Transverse colon (tissue), 4 donors: ENCODE measurements at regions not wholly inside any gene's neighbourhood (a gene's known extent, or its start where the extent isn't known, plus 50 kb on each side); places are given as distances from the start of the nearest gene placed in this dataset.
"Not testable (repeated sequence)": the region's sequence is repeated elsewhere in the genome, so short reads cannot be mapped to it uniquely, and the experiment has no call there.

ENCODE experiments used
- DNase-seq: peaks from one replicate; pipeline ENCODE4 v3.0.0-alpha.2; 2019
- H3K27ac ChIP-seq, 4 donors: fragments of 200-600 bp; sonication (generic); 2 replicates each; pipeline ENCODE4 v1.5.1; 2016 to 2018; ENCODE audit warnings: inconsistent platforms in 4 of 4
- H3K27me3 ChIP-seq: fragments of 200-600 bp; sonication (generic); 2 replicates; pipeline ENCODE4 v1.5.1; 2017; ENCODE audit warnings: inconsistent platforms
- H3K36me3 ChIP-seq, 4 donors: fragments of 200-600 bp; sonication (generic); 2 replicates each; pipeline ENCODE4 v1.5.1; 2017 to 2019; ENCODE audit warnings: inconsistent platforms in 4 of 4
- H3K4me1 ChIP-seq, 4 donors: fragments of 200-600 bp; sonication (generic); 2 replicates each; pipeline ENCODE4 v1.5.1; 2017 to 2020; ENCODE audit warnings: inconsistent platforms in 4 of 4
- H3K4me3 ChIP-seq, 4 donors: fragments of 200-600 bp; sonication (generic); 1 replicate in 1 of 4; 2 replicates in 3 of 4; pipeline versions ENCODE4 v1.5.1 to v1.6.1; 2017 to 2019; ENCODE audit warnings: inconsistent platforms in 4 of 4
- H3K9me3 ChIP-seq, 2 donors: fragments of 200-600 bp; sonication (generic); 2 replicates each; pipeline ENCODE4 v1.5.1; 2017 to 2019; ENCODE audit warnings: inconsistent platforms in 2 of 2
- EP300 ChIP-seq: sonication (generic); formaldehyde crosslinking; IDR thresholded peaks from one replicate; pipeline ENCODE4 v1.6.1; 2017; ENCODE audit warnings: antibody characterized with exemption, low read depth
- POLR2A ChIP-seq: fragments of 450-650 bp; IDR thresholded peaks from one replicate; pipeline ENCODE4 v1.6.1; 2016; ENCODE audit warnings: antibody characterized with exemption, mild to moderate bottlenecking, moderate library complexity
- POLR2AphosphoS5 ChIP-seq, 3 donors: sonication (generic); formaldehyde crosslinking; IDR thresholded peaks; one replicate each; pipeline ENCODE4 v1.6.1; 2016; ENCODE audit warnings: antibody characterized with exemption in 3 of 3
- whole genome bisulfite sequencing, 2 donors: methylation state at CpG; one replicate each; pipeline ENCODE4 v1.1.5; 2018; ENCODE audit warnings: low coverage in 1 of 2; 5-methylcytosine and 5-hydroxymethylcytosine counted together
- in situ Hi-C, 4 donors: fragments of 200-750 bp; cut with MboI; loops; one replicate each; pipeline versions ENCODE4 v1.15.0 to v1.15.1; 2017; ENCODE audit warnings: low sequenced_read_pairs in 3 of 4, low pct_ligation_motif_present in 1 of 4, low pct_unique_long_range_greater_than_20kb in 1 of 4
- intact Hi-C: fragments of 100-400 bp; cut with DNase I; formaldehyde crosslinking; loops from one replicate; pipeline ENCODE4 v1.15.1; 2023; ENCODE audit warnings: low total_unique reads
- TF ChIP-seq, protein P1 (sequence below), 5 experiments: fragments of 200-600 bp in 3 of 5; fragments of 450-650 bp in 2 of 5; sonication (generic) in 3 of 5; IDR thresholded peaks; 1 replicate in 2 of 5; 2 replicates in 3 of 5; pipeline ENCODE4 v1.5.1; 2016 to 2017; ENCODE audit warnings: antibody characterized with exemption in 5 of 5, inconsistent platforms in 3 of 5, mild to moderate bottlenecking in 2 of 5, moderate library complexity in 1 of 5

DNA sequence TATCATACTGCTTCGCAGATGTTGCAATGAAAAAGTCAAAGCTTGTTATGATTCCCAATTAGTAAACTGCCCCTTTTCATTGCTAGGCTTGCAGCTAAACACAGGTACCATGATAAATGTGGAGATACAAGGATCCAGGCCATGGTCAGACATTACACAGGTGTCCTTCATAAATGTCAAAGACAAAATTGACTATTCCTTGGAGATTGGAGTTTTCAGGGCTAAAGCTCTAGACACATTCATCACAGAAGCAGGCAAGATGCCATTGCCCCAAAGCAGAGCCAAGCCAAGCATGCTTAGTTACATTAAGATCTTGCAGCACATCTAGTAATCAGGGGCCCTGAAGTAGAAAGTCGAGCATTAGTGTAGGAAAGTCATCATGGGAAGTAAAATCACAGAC, 111.3 kb upstream of the INTU start:
- Histone ChIP-seq H3K36me3 (no peaks in the 10 kb centered on the region), H3K27me3 (no peaks in the 10 kb centered on the region), H3K4me3 (no peak overlapping the region), H3K9me3 (no peaks in the 10 kb centered on the region), H3K27ac (no peak overlapping the region), H3K4me1 (no peaks in the 10 kb centered on the region)
- WGBS, 2 donors, result 56 to 73% methylated on average over 2 of the region's 2 CpGs
- DNase-seq, result no peak
- no peak for TF ChIP-seq EP300
- TF ChIP-seq, protein P1, sequence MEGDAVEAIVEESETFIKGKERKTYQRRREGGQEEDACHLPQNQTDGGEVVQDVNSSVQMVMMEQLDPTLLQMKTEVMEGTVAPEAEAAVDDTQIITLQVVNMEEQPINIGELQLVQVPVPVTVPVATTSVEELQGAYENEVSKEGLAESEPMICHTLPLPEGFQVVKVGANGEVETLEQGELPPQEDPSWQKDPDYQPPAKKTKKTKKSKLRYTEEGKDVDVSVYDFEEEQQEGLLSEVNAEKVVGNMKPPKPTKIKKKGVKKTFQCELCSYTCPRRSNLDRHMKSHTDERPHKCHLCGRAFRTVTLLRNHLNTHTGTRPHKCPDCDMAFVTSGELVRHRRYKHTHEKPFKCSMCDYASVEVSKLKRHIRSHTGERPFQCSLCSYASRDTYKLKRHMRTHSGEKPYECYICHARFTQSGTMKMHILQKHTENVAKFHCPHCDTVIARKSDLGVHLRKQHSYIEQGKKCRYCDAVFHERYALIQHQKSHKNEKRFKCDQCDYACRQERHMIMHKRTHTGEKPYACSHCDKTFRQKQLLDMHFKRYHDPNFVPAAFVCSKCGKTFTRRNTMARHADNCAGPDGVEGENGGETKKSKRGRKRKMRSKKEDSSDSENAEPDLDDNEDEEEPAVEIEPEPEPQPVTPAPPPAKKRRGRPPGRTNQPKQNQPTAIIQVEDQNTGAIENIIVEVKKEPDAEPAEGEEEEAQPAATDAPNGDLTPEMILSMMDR (IDR thresholded peaks at IDR 0.05), result no peak
- TF ChIP-seq POLR2AphosphoS5 (IDR thresholded peaks at IDR 0.05), result no peak
- TF ChIP-seq POLR2A, result no peak
- in situ Hi-C loops (no loop called here), intact Hi-C loops (no loop called here)

- in situ Hi-C loops, result no loop called here
Observed at GRCh38 chr4:127523369-127523768, 109.4 kb upstream of the INTU start.

GRCh38 chr4:127525608-127526007, 107.1 kb upstream of the INTU start:
- no peaks in the 10 kb centered on the region for H3K27me3 ChIP-seq
- no peaks in the 10 kb centered on the region for H3K36me3 ChIP-seq
- intact Hi-C loops (no loop called here), in situ Hi-C loops (no loop called here)
- TF ChIP-seq, protein P1 (IDR thresholded peaks at IDR 0.05), result no peak
- no peak for TF ChIP-seq EP300
- no peak for TF ChIP-seq POLR2A
- no peak for TF ChIP-seq POLR2AphosphoS5 (IDR thresholded peaks at IDR 0.05)
- H3K9me3 ChIP-seq, result no peaks in the 10 kb centered on the region
- no peak overlapping the region for H3K27ac ChIP-seq
- no peak for DNase-seq
- H3K4me1 ChIP-seq, result no peaks in the 10 kb centered on the region
- no peak overlapping the region for H3K4me3 ChIP-seq

More at GRCh38 chr4:127523369-127523768, 109.4 kb upstream of the INTU start:
- Histone ChIP-seq H3K4me3 (no peak overlapping the region), H3K4me1 (no peaks in the 10 kb centered on the region), H3K27ac (no peak overlapping the region), H3K9me3 (no peaks in the 10 kb centered on the region), H3K27me3 (no peaks in the 10 kb centered on the region), H3K36me3 (no peaks in the 10 kb centered on the region)
- no peak for TF ChIP-seq POLR2AphosphoS5 (IDR thresholded peaks at IDR 0.05)
- no peak for TF ChIP-seq POLR2A
- intact Hi-C loops, result no loop called here
- 83 to 90% methylated on average over 1 of the region's 1 CpG for WGBS, 2 donors
- DNase-seq, result no peak

DNA sequence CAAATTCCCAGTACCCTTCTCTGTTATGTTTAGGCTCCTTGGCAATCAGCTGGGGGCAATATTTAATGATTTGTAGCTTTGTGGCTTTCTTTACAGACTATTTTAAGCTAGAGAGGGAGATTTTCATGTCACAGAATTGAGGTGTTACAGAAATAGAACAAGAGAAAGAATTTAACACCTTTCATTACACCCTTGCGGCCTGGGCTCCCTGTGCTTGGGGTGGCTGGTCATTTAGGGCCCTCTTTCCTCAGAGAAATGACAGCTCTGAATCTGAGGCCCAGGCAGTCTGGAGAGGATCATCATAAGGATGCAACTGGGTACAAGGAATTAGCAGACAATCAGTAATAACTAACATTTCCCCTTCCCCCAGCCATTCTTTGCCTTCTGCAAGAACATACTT, 104.5 kb upstream of the INTU start:
- Histone ChIP-seq H3K36me3 (no peaks in the 10 kb centered on the region), H3K4me1 (no peaks in the 10 kb centered on the region), H3K27ac (no peak overlapping the region), H3K27me3 (no peaks in the 10 kb centered on the region), H3K4me3 (no peak overlapping the region), H3K9me3 (no peaks in the 10 kb centered on the region)
- in situ Hi-C loops (no loop called here), intact Hi-C loops (no loop called here)
- TF ChIP-seq POLR2A (no peak), EP300 (no peak)
- WGBS, 2 donors, result 89% methylated on average over 1 of the region's 1 CpG; no CpG with 5 or more reads in 1 of the 2 donors
- no peak for DNase-seq

DNA sequence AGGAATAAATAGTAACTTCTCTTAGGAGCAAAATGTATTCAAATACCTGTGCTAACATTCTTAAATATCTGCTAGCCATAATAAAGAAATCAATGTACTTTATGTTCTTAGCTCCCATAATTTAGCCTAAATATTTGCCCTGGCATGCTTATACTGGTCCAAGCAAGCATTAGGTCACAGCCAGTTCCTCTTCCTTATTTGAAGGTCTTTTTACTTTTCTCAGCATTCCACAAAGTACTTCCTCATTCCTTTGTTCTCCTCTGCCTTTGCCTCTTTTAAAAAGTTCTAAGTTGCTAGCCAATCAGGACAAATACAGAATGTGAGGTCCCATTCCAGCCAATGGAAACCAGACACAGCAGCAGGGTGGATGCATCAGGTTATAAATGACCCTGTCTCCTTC, 102.9 kb upstream of the INTU start:
- in situ Hi-C loops, H3K9me3 ChIP-seq: not testable (repeated sequence)

DNA sequence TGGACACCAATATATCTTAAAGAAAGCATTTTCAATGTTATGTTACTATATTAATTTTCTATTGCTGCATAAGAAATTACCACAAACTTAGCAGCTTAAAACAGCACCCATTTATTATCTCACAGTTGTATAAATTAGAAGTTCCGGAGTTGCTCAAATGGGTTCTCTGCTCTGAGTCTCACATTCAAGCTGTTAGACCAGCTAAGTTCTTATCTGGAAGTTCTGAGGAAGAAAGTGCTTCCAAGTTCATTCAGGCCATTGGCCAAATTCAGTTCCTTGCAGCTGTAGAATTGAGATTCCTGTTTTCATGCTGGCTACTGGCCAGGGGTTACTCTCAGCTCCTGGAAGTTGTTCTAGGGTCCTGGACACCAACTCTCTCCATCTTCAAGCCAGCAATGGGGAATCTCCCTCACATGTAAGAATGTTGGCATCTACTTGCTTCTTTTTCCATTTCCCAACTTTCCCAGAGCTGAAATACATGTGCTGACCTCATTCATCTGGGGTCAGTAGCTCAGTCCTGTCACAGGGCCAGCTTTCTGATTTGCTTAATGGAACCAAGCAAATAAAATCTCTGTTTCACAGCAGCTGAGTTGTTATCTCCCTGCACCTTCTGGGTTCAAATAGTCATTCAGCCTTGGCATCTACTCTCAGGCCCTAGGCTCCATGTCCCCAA, 99.6 kb upstream of the INTU start:
- DNase-seq, result peak; percentile 8
- in situ Hi-C loops (no loop called here), intact Hi-C loops (no loop called here)
- Histone ChIP-seq H3K4me3 (no peak overlapping the region), H3K27ac (no peak overlapping the region), H3K27me3 (no peaks in the 10 kb centered on the region), H3K36me3 (no peaks in the 10 kb centered on the region), H3K4me1 (no peaks in the 10 kb centered on the region), H3K9me3 (no peaks in the 10 kb centered on the region)
- no peak for TF ChIP-seq POLR2AphosphoS5 (IDR thresholded peaks at IDR 0.05)
- no peak for TF ChIP-seq EP300
- no peak for TF ChIP-seq POLR2A
- TF ChIP-seq, protein P1 (IDR thresholded peaks at IDR 0.05), result no peak
- whole genome bisulfite sequencing, 2 donors, result 48 to 80% methylated on average over 1 of the region's 1 CpG

More for the DNA sequence above, 102.9 kb upstream of the INTU start:
- intact Hi-C loops, H3K4me1 ChIP-seq, H3K27me3 ChIP-seq, H3K27ac ChIP-seq, H3K4me3 ChIP-seq, DNase-seq, H3K36me3 ChIP-seq: not testable (repeated sequence)
